ENCODE measurements at regions not wholly inside any gene's neighbourhood (a gene's known extent, or its start where the extent isn't known, plus 50 kb on each side); places are given as distances from the start of the nearest gene placed in this dataset.

DNA sequence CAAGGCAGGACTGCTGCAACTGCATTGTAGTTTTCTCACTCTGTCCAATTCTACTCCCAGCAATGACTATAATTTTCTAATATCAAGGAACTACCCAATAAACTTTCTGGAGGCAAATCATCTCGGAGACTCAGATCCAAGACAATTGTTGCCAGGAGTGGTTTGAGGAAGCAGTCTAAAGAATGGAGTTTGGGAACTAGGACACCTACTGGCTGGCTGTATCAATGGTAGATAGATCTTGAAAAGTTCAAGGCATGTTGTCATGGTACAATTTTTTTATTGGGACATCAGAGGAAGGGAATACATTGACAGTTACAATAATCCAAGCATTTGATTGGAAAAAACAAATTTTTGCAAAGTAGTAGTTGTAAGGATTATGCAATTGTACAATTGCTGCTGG lies 648.3 kb upstream of the SLITRK6 start:
- DNase-seq (ENCODE audit: low spot score) (no peak), ATAC-seq (ENCODE audit: low read depth) (no peak)
- no peaks in the 10 kb centered on the region for H3K27me3 ChIP-seq (ENCODE audit: insufficient read depth, poor library complexity, severe bottlenecking)
- H3K4me1 ChIP-seq (ENCODE audit: insufficient read depth, poor library complexity, severe bottlenecking) = no peaks in the 10 kb centered on the region
- no peaks in the 10 kb centered on the region for H3K36me3 ChIP-seq (ENCODE audit: low read depth)
- H3K27ac ChIP-seq (ENCODE audit: poor library complexity, severe bottlenecking) = no peak overlapping the region
- no peak overlapping the region for H3K4me3 ChIP-seq (ENCODE audit: severe bottlenecking)
- TF ChIP-seq, protein P1, sequence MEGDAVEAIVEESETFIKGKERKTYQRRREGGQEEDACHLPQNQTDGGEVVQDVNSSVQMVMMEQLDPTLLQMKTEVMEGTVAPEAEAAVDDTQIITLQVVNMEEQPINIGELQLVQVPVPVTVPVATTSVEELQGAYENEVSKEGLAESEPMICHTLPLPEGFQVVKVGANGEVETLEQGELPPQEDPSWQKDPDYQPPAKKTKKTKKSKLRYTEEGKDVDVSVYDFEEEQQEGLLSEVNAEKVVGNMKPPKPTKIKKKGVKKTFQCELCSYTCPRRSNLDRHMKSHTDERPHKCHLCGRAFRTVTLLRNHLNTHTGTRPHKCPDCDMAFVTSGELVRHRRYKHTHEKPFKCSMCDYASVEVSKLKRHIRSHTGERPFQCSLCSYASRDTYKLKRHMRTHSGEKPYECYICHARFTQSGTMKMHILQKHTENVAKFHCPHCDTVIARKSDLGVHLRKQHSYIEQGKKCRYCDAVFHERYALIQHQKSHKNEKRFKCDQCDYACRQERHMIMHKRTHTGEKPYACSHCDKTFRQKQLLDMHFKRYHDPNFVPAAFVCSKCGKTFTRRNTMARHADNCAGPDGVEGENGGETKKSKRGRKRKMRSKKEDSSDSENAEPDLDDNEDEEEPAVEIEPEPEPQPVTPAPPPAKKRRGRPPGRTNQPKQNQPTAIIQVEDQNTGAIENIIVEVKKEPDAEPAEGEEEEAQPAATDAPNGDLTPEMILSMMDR (IDR thresholded peaks at IDR 0.05; ENCODE audit: poor library complexity, severe bottlenecking) = no peak
- H3K9me3 ChIP-seq (ENCODE audit: severe bottlenecking) = no peaks in the 10 kb centered on the region

DNA sequence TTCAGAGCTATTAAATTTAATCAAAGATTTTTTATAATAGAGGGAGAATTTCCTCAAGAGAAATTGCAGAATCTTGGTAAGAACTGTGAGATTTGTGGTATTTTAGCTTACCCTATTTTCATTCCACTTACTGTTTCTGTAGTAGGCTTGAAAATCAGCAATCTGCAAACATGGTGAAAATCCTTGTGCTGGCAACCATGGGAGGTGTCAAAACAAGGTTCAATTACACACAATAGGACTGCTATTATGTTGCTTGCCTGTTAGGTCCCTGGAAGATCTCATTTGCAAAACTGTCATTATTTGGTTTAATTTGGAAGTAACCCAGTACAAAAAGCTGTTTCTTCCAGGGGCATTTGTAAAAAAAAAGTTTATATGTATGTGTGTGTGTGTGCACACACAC lies 662.8 kb upstream of the SLITRK6 start:
- no peak overlapping the region for H3K27ac ChIP-seq (ENCODE audit: poor library complexity, severe bottlenecking)
- DNase-seq (ENCODE audit: low spot score) (no peak), ATAC-seq (ENCODE audit: low read depth) (no peak)
- no peaks in the 10 kb centered on the region for H3K36me3 ChIP-seq (ENCODE audit: low read depth)
- TF ChIP-seq, protein P1 (IDR thresholded peaks at IDR 0.05; ENCODE audit: poor library complexity, severe bottlenecking) = no peak
- no peak overlapping the region for H3K4me3 ChIP-seq (ENCODE audit: severe bottlenecking)
- H3K9me3 ChIP-seq (ENCODE audit: severe bottlenecking) = no peaks in the 10 kb centered on the region
- no peaks in the 10 kb centered on the region for H3K4me1 ChIP-seq (ENCODE audit: insufficient read depth, poor library complexity, severe bottlenecking)
- no peaks in the 10 kb centered on the region for H3K27me3 ChIP-seq (ENCODE audit: insufficient read depth, poor library complexity, severe bottlenecking)

DNA sequence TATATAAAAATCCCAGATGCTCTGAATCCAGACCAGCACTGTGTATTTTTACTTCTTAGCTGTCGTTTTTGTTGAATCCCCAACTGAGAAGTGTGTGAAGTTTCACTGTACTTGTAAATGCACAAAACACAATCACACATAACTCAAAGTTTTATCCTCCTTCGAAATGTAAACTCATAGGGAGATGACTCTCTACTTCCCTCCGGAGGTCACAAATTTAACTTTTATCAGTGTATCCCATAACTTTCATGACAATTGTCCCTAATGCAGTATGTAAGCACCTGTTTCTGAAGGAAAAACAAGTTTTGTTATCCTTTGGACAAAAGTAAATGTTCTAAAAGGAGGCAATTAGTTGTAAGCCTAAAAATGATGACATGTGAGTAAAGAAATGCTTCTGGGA lies 665.0 kb upstream of the SLITRK6 start:
- H3K9me3 ChIP-seq (ENCODE audit: severe bottlenecking) = no peaks in the 10 kb centered on the region
- no peaks in the 10 kb centered on the region for H3K4me1 ChIP-seq (ENCODE audit: insufficient read depth, poor library complexity, severe bottlenecking)
- TF ChIP-seq, protein P1 (IDR thresholded peaks at IDR 0.05; ENCODE audit: poor library complexity, severe bottlenecking) = peak; percentile 21
- DNase-seq (ENCODE audit: low spot score) = no peak
- no peaks in the 10 kb centered on the region for H3K27me3 ChIP-seq (ENCODE audit: insufficient read depth, poor library complexity, severe bottlenecking)
- no peak overlapping the region for H3K4me3 ChIP-seq (ENCODE audit: severe bottlenecking)
- no peaks in the 10 kb centered on the region for H3K36me3 ChIP-seq (ENCODE audit: low read depth)
- H3K27ac ChIP-seq (ENCODE audit: poor library complexity, severe bottlenecking) = no peak overlapping the region
- no peak for ATAC-seq (ENCODE audit: low read depth)

DNA sequence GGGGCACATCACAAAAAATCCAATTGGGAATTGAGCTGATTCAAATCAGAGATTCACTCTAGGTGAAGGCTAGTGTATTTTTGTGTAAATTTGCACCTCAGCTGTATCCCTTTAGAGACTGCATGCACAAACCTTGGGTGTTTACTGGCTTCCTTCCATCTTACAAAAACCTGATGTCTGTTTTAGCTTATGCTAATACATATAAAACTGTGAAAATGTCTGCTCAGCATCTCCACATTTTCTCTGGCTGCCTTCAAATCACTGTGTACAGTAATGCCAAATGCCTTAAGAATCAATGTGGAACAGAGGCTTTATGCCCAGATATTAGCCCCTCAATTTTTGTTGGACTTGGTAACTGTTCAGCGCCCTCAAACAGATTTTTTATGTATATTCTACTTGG lies 675.8 kb upstream of the SLITRK6 start:
- Histone ChIP-seq H3K27ac (ENCODE audit: poor library complexity, severe bottlenecking) (no peak overlapping the region), H3K27me3 (ENCODE audit: insufficient read depth, poor library complexity, severe bottlenecking) (no peaks in the 10 kb centered on the region), H3K4me1 (ENCODE audit: insufficient read depth, poor library complexity, severe bottlenecking) (no peaks in the 10 kb centered on the region), H3K9me3 (ENCODE audit: severe bottlenecking) (no peaks in the 10 kb centered on the region), H3K36me3 (ENCODE audit: low read depth) (no peaks in the 10 kb centered on the region), H3K4me3 (ENCODE audit: severe bottlenecking) (no peak overlapping the region)
- TF ChIP-seq, protein P1 (IDR thresholded peaks at IDR 0.05; ENCODE audit: poor library complexity, severe bottlenecking) = no peak
- ATAC-seq (ENCODE audit: low read depth) (no peak), DNase-seq (ENCODE audit: low spot score) (no peak)

DNA sequence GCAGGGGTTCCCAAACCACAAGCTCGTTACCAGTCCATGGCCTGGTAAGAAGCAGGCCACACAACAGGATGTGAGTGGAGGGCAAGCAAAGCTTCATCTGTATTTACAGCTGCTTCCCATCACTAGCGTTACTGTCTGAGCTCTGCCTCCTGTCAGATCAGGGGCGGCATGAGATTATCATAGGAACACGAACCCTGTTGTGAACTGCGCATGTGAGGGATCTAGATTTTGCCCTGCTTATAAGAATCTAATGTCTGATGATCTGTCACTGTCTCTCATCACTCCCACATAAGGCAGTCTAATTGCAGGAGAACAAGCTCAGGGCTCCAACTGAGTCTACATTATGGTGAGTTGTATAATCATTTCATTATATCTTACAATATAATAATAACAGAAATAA lies 677.4 kb upstream of the SLITRK6 start:
- Histone ChIP-seq H3K4me3 (ENCODE audit: severe bottlenecking) (no peak overlapping the region), H3K27ac (ENCODE audit: poor library complexity, severe bottlenecking) (no peak overlapping the region), H3K27me3 (ENCODE audit: insufficient read depth, poor library complexity, severe bottlenecking) (no peaks in the 10 kb centered on the region), H3K9me3 (ENCODE audit: severe bottlenecking) (no peaks in the 10 kb centered on the region), H3K36me3 (ENCODE audit: low read depth) (no peaks in the 10 kb centered on the region), H3K4me1 (ENCODE audit: insufficient read depth, poor library complexity, severe bottlenecking) (no peaks in the 10 kb centered on the region)
- ATAC-seq (ENCODE audit: low read depth) = no peak
- DNase-seq (ENCODE audit: low spot score) = no peak
- TF ChIP-seq, protein P1 (IDR thresholded peaks at IDR 0.05; ENCODE audit: poor library complexity, severe bottlenecking) = no peak
